ENCODE measurements at regions not wholly inside any gene's neighbourhood (a gene's known extent, or its start where the extent isn't known, plus 50 kb on each side); places are given as distances from the start of the nearest gene placed in this dataset.

DNA sequence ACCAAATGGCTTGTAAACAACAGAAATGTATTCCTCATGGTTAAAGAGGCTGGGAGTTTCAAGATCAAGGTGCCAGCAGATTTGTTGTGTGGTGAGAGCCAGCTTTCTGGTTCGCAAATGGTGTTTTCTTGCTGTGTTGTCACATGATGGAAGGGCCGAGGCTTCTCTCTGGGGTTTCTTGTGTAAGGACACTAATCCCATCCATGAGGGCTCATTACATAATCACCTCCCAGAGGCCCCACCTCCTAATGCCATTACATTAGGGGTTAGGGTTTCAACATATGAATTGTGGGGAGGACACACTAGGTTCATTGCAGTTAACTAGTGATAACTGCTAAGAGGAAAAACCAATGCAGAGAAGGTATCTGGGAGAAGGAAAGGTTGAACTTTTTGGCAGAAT lies 103.5 kb upstream of the ENPEP start:
- TF ChIP-seq CTCF (IDR thresholded peaks at IDR 0.05) = no peak
- no peak for TF ChIP-seq POLR2A (IDR thresholded peaks at IDR 0.05)
